Iris pigment epithelial cell (primary cell): ENCODE measurements at regions not wholly inside any gene's neighbourhood (a gene's known extent, or its start where the extent isn't known, plus 50 kb on each side); places are given as distances from the start of the nearest gene placed in this dataset.

ENCODE experiments used
- DNase-seq: peaks from one replicate; pipeline ENCODE4 v3.0.0-alpha.2; 2011; ENCODE audit warnings: low read depth

DNA sequence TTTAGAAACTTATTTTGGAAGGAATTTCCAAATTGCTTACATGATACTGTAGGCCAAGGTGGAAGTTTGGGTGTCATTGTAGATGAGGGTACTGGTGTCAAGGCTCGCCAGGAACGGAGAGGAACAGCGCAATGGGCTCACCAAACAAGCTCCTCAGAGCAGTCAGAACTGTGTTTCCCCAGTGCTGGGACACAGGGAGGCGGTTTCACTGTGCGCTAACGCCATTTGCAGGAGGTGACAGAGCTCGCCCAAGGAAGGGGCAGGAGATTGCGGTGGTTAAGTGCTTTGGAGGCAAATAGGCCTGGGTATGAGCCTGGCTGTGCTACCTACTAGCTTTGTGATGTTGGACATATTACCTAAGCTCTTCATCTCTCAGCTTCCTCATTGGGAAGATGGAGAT, 57.3 kb downstream of the HHEX start:
- no peak for DNase-seq

DNA sequence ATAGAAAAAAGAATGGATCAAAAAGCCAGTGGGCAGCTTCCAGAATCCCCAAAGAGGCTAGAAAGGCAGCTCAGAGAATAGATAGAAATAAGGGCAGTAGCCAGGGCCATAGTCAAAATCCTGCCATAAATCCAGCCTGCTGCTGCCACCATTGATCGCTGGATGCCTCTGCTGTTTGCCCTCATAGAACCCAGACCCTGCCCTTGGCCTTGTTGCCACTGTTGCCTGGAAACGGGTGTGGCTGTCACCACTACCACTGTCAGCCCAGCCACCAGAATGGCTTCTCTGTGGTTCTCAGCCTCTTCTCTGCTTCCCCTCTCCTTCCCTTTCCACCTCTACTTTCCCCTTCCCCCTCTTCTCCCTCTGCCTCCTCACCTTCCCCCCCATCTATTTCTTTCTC, 57.8 kb downstream of the HHEX start:
- no peak for DNase-seq

DNA sequence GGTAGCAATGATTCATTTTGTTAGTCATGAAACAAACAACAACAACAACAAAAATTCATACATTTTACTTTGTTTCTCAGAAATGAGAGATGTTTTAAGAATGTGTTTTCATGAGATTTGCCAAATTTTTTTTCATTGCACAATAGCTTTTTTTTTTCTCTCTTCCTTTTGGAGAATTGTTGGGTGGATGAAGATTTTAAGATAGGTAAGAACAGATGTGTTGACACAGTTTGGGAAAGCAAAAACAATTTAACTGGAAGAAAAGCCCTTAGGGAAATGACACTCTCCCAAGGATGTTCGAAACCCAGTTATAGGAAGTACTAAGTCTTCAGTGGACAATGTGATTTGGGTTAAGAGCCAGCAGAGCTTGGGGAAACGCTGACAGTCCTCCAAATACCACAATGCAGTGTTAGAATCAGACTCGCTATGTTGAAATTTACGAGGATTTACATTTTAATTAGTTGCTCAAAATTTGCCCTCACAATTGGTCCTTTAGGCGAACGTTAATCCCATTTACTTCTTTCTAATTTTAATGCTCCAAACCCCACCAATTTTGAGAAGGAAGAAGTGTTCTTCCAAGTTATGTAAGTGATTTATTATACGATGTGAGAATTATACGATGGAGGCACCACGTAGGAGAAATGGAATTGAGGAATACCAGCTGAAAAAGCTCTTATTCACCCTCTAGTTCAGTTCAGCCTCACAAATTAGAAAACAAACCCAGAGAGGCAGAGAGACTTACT, 61.2 kb downstream of the HHEX start:
- DNase-seq, result peak; percentile 38

DNA sequence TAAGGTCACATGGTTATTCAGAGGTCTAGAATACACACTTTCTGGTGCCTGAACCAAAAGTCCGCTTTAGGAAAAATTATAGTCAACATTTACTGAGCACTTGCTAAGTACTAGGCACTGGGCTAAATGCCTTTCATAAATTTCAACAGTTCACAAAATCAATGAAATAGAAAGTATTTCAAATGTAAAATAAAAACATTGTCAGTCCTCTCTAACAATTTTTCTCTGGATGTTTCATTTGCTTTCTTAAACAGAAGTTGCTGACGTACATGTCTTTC, 61.7 kb downstream of the HHEX start:
- no peak for DNase-seq

DNA sequence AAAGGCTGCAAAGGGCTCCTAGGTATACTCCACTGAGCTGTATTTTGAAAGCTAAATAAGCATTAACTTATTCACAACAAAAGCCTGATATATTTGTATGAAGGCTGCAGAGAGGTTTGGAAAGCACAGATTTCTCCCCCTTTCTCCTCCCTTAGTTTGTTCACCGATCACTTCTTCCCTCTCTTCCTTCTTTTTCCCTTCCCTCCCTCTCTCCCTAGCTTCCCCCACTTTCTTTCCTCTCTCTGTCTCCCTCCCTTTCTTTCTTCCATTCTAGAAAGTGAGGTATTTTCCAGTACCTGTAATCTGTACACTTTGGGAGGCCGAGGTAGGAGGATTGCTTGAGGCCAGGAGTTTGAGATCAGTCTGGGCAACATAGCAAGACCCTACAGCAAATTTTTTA, 62.1 kb downstream of the HHEX start:
- no peak for DNase-seq

GRCh38 chr10:92753865-92754264, 64.1 kb downstream of the HHEX start:
- no peak for DNase-seq

DNA sequence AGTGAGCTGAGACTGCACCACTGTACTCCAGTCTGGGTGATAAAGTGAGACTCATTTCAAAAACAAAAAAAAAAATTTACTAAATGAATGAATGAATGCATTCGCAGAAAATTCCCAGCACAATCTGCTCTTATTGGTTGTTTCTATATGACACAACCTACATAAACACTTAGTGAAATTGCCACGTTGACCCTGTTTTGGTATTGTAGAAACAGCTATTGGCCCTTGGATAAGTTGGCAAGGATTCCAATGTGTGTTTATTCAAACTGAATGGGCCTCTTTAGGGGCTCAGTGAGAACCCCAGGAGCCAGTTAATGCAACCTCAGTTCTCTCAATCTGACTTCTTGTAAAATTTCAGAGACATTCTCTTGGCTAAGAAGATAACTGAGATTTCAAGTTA, 66.0 kb downstream of the HHEX start:
- peak; percentile 37 for DNase-seq

- DNase-seq, result peak; percentile 63
Observed at GRCh38 chr10:92756201-92757065, 66.7 kb downstream of the HHEX start.

- DNase-seq, result peak; percentile 92
Observed at GRCh38 chr10:92757066-92757710, 67.4 kb downstream of the HHEX start.

GRCh38 chr10:92757711-92758104, 68.0 kb downstream of the HHEX start:
- no peak for DNase-seq

DNA sequence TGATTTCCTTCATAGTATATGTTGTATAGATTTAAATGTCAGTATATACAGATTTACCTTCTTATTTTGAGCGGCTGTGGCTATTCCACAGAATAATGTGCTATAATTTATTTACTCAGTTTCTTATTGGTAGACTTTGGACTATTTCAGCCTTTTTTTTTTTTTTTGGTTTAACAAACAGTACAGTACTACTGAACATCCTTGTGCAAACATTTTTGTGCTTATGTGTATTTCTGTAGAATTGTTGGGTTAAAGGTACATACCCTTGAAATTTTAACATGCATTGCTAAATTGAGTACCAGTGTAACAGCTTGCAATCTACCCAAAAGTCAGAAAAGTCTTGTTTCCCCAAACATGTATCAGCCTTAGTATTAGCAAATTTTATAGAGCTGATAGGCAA, 68.8 kb downstream of the HHEX start:
- DNase-seq, result no peak

GRCh38 chr10:92760609-92761008, 70.9 kb downstream of the HHEX start:
- DNase-seq, result peak; percentile 79

DNA sequence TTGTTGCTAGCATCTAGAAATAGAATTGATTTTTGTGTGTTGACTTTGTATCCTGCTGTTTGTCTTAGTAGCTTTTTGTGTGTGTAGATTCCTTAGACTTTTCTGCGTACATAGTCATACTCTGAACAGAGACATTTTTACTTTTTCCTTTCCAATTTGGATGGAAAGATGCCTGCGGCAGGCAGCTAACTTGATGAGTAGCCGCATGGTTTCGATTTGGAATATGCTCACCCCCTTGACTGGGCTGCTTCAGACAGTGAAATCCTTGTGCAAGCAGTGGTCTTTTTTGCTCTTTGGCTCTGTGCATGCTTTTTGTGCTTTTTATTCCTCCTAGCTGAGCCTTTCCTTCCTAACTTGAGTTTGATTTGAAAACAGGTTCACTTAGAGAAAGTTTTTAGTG, 71.8 kb downstream of the HHEX start:
- peak; percentile 45 for DNase-seq

- DNase-seq, result no peak
Observed at GRCh38 chr10:92763634-92764155, 73.9 kb downstream of the HHEX start.

- DNase-seq, result no peak
Observed at GRCh38 chr10:92766451-92766850, 76.7 kb downstream of the HHEX start.

DNA sequence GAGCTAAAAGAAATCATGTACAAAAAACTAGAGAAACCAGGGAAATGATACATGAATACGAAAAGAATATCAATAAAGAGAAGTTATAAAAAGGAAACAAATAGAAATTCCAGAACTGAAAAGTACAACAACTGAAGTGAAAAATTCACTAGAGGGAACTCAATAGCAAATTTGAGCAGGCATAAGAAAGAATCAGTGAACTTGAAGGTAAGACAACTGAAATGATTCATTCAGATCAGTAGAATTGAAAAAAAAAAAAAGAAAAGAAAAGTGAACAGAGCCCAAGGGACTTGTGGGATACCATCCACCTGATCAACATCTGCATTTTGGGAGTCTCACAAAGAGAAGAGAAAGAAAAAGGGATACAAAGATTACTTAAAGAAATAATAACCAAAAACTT, 78.3 kb downstream of the HHEX start:
- no peak for DNase-seq

DNA sequence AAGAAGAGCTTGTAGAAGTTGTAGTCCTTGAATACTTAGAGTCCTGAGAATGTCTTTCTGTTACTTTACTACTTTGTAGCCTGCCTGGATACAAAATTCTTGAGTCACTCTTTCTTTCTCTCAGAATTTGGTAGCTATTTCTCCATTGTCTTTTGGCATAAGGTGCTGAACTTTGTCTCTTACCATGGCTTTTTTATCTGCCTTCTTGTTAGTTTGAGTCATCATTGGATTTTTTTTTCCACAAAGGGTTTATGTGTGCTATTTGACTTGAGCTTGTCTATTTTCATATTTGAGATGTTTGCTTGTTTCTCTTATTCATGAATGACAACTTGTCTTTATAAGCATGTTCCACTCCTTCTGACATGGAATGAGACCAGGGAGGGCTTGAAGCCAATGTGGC, 74.5 kb upstream of the EXOC6 start:
- DNase-seq, result peak; percentile 52

- peak; percentile 16 for DNase-seq
Observed at GRCh38 chr10:92778091-92778490, 70.2 kb upstream of the EXOC6 start.

- no peak for DNase-seq
Observed at GRCh38 chr10:92785118-92785517, 63.2 kb upstream of the EXOC6 start.

GRCh38 chr10:92787557-92788152, 60.7 kb upstream of the EXOC6 start:
- DNase-seq, result no peak

- no peak for DNase-seq
Observed at GRCh38 chr10:92789067-92789466, 59.3 kb upstream of the EXOC6 start.

GRCh38 chr10:92789786-92790185, 58.5 kb upstream of the EXOC6 start:
- DNase-seq, result no peak

GRCh38 chr10:92790440-92790839, 57.9 kb upstream of the EXOC6 start:
- DNase-seq, result no peak
